ENCODE measurements at regions not wholly inside any gene's neighbourhood (a gene's known extent, or its start where the extent isn't known, plus 50 kb on each side); places are given as distances from the start of the nearest gene placed in this dataset.
A peak's percentile ranks its signal among the peaks of the same experiment; 100 is the strongest.
"Not testable (repeated sequence)": the region's sequence is repeated elsewhere in the genome, so short reads cannot be mapped to it uniquely, and the experiment has no call there.

- TF ChIP-seq CTCF (IDR thresholded peaks at IDR 0.05; ENCODE audit: borderline replicate concordance, extremely low read depth, low read length, poor library complexity, severe bottlenecking) (no peak), EZH2 (IDR thresholded peaks at IDR 0.05; ENCODE audit: borderline replicate concordance, low read depth, low read length, severe bottlenecking) (no peak)
- no peak for ATAC-seq (ENCODE audit: insufficient read depth, low read depth)
- no peaks in the 10 kb centered on the region for H3K36me3 ChIP-seq (ENCODE audit: insufficient read depth, low read length)
Observed at GRCh38 chr17:83204230-83204725, 124.9 kb downstream of the METRNL start.

GRCh38 chr17:83204736-83205386 is 125.5 kb downstream of the METRNL start:
- H3K79me2 ChIP-seq (ENCODE audit: insufficient read depth, low read length); H3K9ac ChIP-seq (ENCODE audit: low read depth, low read length); H3K27ac ChIP-seq (ENCODE audit: low read length); H3K27me3 ChIP-seq (ENCODE audit: insufficient read depth, low read length, poor library complexity); H3K9me3 ChIP-seq (ENCODE audit: insufficient read depth, low read length, severe bottlenecking); H2AFZ ChIP-seq (ENCODE audit: low read depth, low read length); H3K4me3 ChIP-seq (ENCODE audit: low read depth in 1 of 2, low read length in 2 of 2); H4K20me1 ChIP-seq (ENCODE audit: insufficient read depth, low read length); DNase-seq; ATAC-seq (ENCODE audit: insufficient read depth, low read depth); H3K36me3 ChIP-seq (ENCODE audit: insufficient read depth, low read length); H3K4me2 ChIP-seq (ENCODE audit: insufficient read depth, low read length): not testable (repeated sequence)
- peaks cover 10% of the 10 kb centered on the region for H3K4me1 ChIP-seq (ENCODE audit: insufficient read depth, low read length)

More at GRCh38 chr17:83204230-83204725, 124.9 kb downstream of the METRNL start:
- Histone ChIP-seq H4K20me1 (ENCODE audit: insufficient read depth, low read length) (no peaks in the 10 kb centered on the region), H3K4me1 (ENCODE audit: insufficient read depth, low read length) (peaks cover 10% of the 10 kb centered on the region), H3K79me2 (ENCODE audit: insufficient read depth, low read length) (no peaks in the 10 kb centered on the region), H3K4me3 (ENCODE audit: low read depth in 1 of 2, low read length in 2 of 2) (no peak overlapping the region), H3K9me3 (ENCODE audit: insufficient read depth, low read length, severe bottlenecking) (no peaks in the 10 kb centered on the region), H3K9ac (ENCODE audit: low read depth, low read length) (no peak overlapping the region), H3K27me3 (ENCODE audit: insufficient read depth, low read length, poor library complexity) (peaks cover 12% of the 10 kb centered on the region), H3K4me2 (ENCODE audit: insufficient read depth, low read length) (no peak overlapping the region), H3K27ac (ENCODE audit: low read length) (no peak overlapping the region), H2AFZ (ENCODE audit: low read depth, low read length) (no peak overlapping the region)
- DNase-seq, result no peak

- TF ChIP-seq CTCF (IDR thresholded peaks at IDR 0.05; ENCODE audit: borderline replicate concordance, extremely low read depth, low read length, poor library complexity, severe bottlenecking), result peak; percentile 36
- H3K4me2 ChIP-seq (ENCODE audit: insufficient read depth, low read length); H3K4me3 ChIP-seq (ENCODE audit: low read depth in 1 of 2, low read length in 2 of 2); H2AFZ ChIP-seq (ENCODE audit: low read depth, low read length); ATAC-seq (ENCODE audit: insufficient read depth, low read depth); H3K9me3 ChIP-seq (ENCODE audit: insufficient read depth, low read length, severe bottlenecking); H3K79me2 ChIP-seq (ENCODE audit: insufficient read depth, low read length); H4K20me1 ChIP-seq (ENCODE audit: insufficient read depth, low read length); H3K9ac ChIP-seq (ENCODE audit: low read depth, low read length); H3K27ac ChIP-seq (ENCODE audit: low read length); H3K36me3 ChIP-seq (ENCODE audit: insufficient read depth, low read length); H3K27me3 ChIP-seq (ENCODE audit: insufficient read depth, low read length, poor library complexity): not testable (repeated sequence)
- DNase-seq, result peak; percentile 56
- peaks cover 10% of the 10 kb centered on the region for H3K4me1 ChIP-seq (ENCODE audit: insufficient read depth, low read length)
Observed at GRCh38 chr17:83205387-83206035, 126.1 kb downstream of the METRNL start.

GRCh38 chr17:83206036-83206394 is 126.6 kb downstream of the METRNL start:
- H3K27ac ChIP-seq (ENCODE audit: low read length); H3K4me2 ChIP-seq (ENCODE audit: insufficient read depth, low read length); H3K4me3 ChIP-seq (ENCODE audit: low read depth in 1 of 2, low read length in 2 of 2); H3K27me3 ChIP-seq (ENCODE audit: insufficient read depth, low read length, poor library complexity); H4K20me1 ChIP-seq (ENCODE audit: insufficient read depth, low read length); H3K9ac ChIP-seq (ENCODE audit: low read depth, low read length); H3K36me3 ChIP-seq (ENCODE audit: insufficient read depth, low read length); H3K79me2 ChIP-seq (ENCODE audit: insufficient read depth, low read length); ATAC-seq (ENCODE audit: insufficient read depth, low read depth); H2AFZ ChIP-seq (ENCODE audit: low read depth, low read length); H3K9me3 ChIP-seq (ENCODE audit: insufficient read depth, low read length, severe bottlenecking); DNase-seq: not testable (repeated sequence)
- H3K4me1 ChIP-seq (ENCODE audit: insufficient read depth, low read length), result peaks cover 10% of the 10 kb centered on the region

- DNase-seq, result peak; percentile 7
- Histone ChIP-seq H3K9ac (ENCODE audit: low read depth, low read length) (peak overlapping the region; percentile 21; the same call in 1 of the 2 replicates), H3K4me1 (ENCODE audit: insufficient read depth, low read length) (peaks cover 10% of the 10 kb centered on the region), H3K27ac (ENCODE audit: low read length) (peak overlapping the region; percentile 70), H3K4me2 (ENCODE audit: insufficient read depth, low read length) (0 out of 2 replicates have a peak overlapping the region, but pooled peaks have one; percentile 17)
- H3K36me3 ChIP-seq (ENCODE audit: insufficient read depth, low read length); H3K79me2 ChIP-seq (ENCODE audit: insufficient read depth, low read length); H3K27me3 ChIP-seq (ENCODE audit: insufficient read depth, low read length, poor library complexity); ATAC-seq (ENCODE audit: insufficient read depth, low read depth); H4K20me1 ChIP-seq (ENCODE audit: insufficient read depth, low read length); H2AFZ ChIP-seq (ENCODE audit: low read depth, low read length); H3K9me3 ChIP-seq (ENCODE audit: insufficient read depth, low read length, severe bottlenecking); H3K4me3 ChIP-seq (ENCODE audit: low read depth in 1 of 2, low read length in 2 of 2): not testable (repeated sequence)
Observed at GRCh38 chr17:83206819-83207588, 127.6 kb downstream of the METRNL start.

- not testable (repeated sequence) for H2AFZ ChIP-seq (ENCODE audit: low read depth, low read length); DNase-seq; H3K4me1 ChIP-seq (ENCODE audit: insufficient read depth, low read length); H3K4me3 ChIP-seq (ENCODE audit: low read depth in 1 of 2, low read length in 2 of 2); H3K9me3 ChIP-seq (ENCODE audit: insufficient read depth, low read length, severe bottlenecking); H4K20me1 ChIP-seq (ENCODE audit: insufficient read depth, low read length); H3K9ac ChIP-seq (ENCODE audit: low read depth, low read length); H3K27ac ChIP-seq (ENCODE audit: low read length); H3K27me3 ChIP-seq (ENCODE audit: insufficient read depth, low read length, poor library complexity); H3K36me3 ChIP-seq (ENCODE audit: insufficient read depth, low read length); H3K4me2 ChIP-seq (ENCODE audit: insufficient read depth, low read length); H3K79me2 ChIP-seq (ENCODE audit: insufficient read depth, low read length)
- ATAC-seq (ENCODE audit: insufficient read depth, low read depth), result peak; percentile 52; the same call in 2 of the 3 replicates
Observed at GRCh38 chr17:83247001-83247400, 167.6 kb downstream of the METRNL start.

Data from DND-41 (cell line).